Spleen (tissue), 11 donors: ENCODE measurements at regions not wholly inside any gene's neighbourhood (a gene's known extent, or its start where the extent isn't known, plus 50 kb on each side); places are given as distances from the start of the nearest gene placed in this dataset.

Experiments used
- DNase-seq: peaks from one replicate; pipeline ENCODE4 v3.0.0-alpha.2; 2020
- H3K27ac ChIP-seq, 8 donors: fragments of 200-600 bp; sonication (generic) in 7 of 8; 1 replicate in 4 of 8; 2 replicates in 4 of 8; pipeline versions ENCODE4 v1.5.0 to v1.8.0; 2016 to 2021; ENCODE audit warnings: inconsistent platforms in 4 of 8, mild to moderate bottlenecking in 4 of 8, moderate library complexity in 1 of 8
- H3K27me3 ChIP-seq, 7 donors: fragments of 200-600 bp; sonication (generic) in 6 of 7; replicated peaks in 1 of 7; 1 replicate in 4 of 7; 2 replicates in 3 of 7; pipeline versions ENCODE4 v1.5.0 to v1.8.0; 2016 to 2021; ENCODE audit warnings: inconsistent platforms in 3 of 7, mild to moderate bottlenecking in 1 of 7
- H3K36me3 ChIP-seq, 6 donors: fragments of 200-600 bp; sonication (generic) in 5 of 6; 1 replicate in 4 of 6; 2 replicates in 2 of 6; pipeline versions ENCODE4 v1.5.0 to v1.8.0; 2016 to 2021; ENCODE audit warnings: inconsistent platforms in 2 of 6
- H3K4me1 ChIP-seq, 6 donors: fragments of 200-600 bp; sonication (generic) in 5 of 6; 1 replicate in 3 of 6; 2 replicates in 3 of 6; pipeline versions ENCODE4 v1.5.0 to v1.8.0; 2016 to 2021; ENCODE audit warnings: inconsistent platforms in 3 of 6
- H3K4me3 ChIP-seq, 8 donors: fragments of 200-600 bp; sonication (generic) in 7 of 8; 1 replicate in 4 of 8; 2 replicates in 4 of 8; pipeline versions ENCODE4 v1.5.0 to v1.8.0; 2016 to 2021; ENCODE audit warnings: inconsistent platforms in 4 of 8, mild to moderate bottlenecking in 4 of 8, moderate library complexity in 2 of 8
- H3K9me3 ChIP-seq, 8 donors: fragments of 200-600 bp; sonication (generic) in 7 of 8; 1 replicate in 4 of 8; 2 replicates in 4 of 8; pipeline versions ENCODE4 v1.5.0 to v1.8.0; 2016 to 2021; ENCODE audit warnings: inconsistent platforms in 4 of 8
- POLR2A ChIP-seq, 3 donors: fragments of 450-650 bp; IDR thresholded peaks; one replicate each; pipeline ENCODE4 v1.5.1; 2017; ENCODE audit warnings: antibody characterized with exemption in 3 of 3, mild to moderate bottlenecking in 1 of 3
- POLR2AphosphoS5 ChIP-seq, 3 donors: sonication (generic); formaldehyde crosslinking; IDR thresholded peaks; one replicate each; pipeline ENCODE4 v1.5.1; 2017; ENCODE audit warnings: antibody characterized with exemption in 3 of 3
- WGBS, 5 donors: extraction: QIAGEN DNeasy Blood & Tissue Kit in 3 of 5; methylation state at CpG; one replicate each; pipeline versions ENCODE4 v1.1.5 to v1.1.7; 2013 to 2018; 5-methylcytosine and 5-hydroxymethylcytosine counted together
- intact Hi-C: fragments of 100-400 bp; cut with DNase I; formaldehyde crosslinking; loops from one replicate; pipeline ENCODE4 v1.15.0; 2023; ENCODE audit warnings: low total_unique reads
- TF ChIP-seq, protein P1 (sequence below), 11 experiments: fragments of 200-600 bp in 7 of 11; fragments of 450-650 bp in 4 of 11; sonication (generic) in 4 of 11; IDR thresholded peaks in 8 of 11; conservative IDR thresholded peaks in 3 of 11; 1 replicate in 7 of 11; 2 replicates in 4 of 11; pipeline versions ENCODE4 v1.4.0 to v1.8.0; 2016 to 2021; ENCODE audit warnings: antibody characterized with exemption in 11 of 11, inconsistent platforms in 4 of 11, mild to moderate bottlenecking in 1 of 11
- donor health status: healthy with polysubstance abuse.
- donor health status: DM: no; HTN: no; CAD: no; lungs with moderate emphysema.
- donor health status: DM: no; HTN: no; CAD: no.
- donor health status: Bipolar disorder and iron deficiency.
- donor health status: healthy.
- donor health status: DM: no; HTN: no; CAD: no.
- donor health status: DM: yes; HTN: yes; CAD: no.

DNA sequence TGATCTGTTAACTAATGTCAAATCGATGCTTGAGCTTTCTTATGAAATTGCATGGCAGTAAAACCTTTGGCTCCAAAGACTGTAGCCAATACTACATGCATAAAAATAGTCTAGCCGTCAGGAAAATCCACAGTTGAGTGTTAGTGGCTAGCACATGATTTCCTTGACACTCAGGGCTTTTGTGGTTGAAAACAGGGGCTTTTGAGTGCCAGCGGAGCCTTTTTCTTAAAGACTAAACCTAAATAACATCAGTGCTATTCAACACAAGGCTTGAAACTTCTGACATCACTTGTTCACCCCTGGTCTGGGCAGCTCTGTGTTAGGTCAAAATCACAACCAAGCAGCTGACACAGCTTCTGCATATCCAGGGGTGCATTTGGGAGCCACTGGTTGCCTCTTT is 124.2 kb upstream of the BMPER start:
- intact Hi-C loops = no loop called here
- TF ChIP-seq POLR2AphosphoS5 (IDR thresholded peaks at IDR 0.05) (no peak), POLR2A (IDR thresholded peaks at IDR 0.05) (no peak)
- TF ChIP-seq, protein P1, sequence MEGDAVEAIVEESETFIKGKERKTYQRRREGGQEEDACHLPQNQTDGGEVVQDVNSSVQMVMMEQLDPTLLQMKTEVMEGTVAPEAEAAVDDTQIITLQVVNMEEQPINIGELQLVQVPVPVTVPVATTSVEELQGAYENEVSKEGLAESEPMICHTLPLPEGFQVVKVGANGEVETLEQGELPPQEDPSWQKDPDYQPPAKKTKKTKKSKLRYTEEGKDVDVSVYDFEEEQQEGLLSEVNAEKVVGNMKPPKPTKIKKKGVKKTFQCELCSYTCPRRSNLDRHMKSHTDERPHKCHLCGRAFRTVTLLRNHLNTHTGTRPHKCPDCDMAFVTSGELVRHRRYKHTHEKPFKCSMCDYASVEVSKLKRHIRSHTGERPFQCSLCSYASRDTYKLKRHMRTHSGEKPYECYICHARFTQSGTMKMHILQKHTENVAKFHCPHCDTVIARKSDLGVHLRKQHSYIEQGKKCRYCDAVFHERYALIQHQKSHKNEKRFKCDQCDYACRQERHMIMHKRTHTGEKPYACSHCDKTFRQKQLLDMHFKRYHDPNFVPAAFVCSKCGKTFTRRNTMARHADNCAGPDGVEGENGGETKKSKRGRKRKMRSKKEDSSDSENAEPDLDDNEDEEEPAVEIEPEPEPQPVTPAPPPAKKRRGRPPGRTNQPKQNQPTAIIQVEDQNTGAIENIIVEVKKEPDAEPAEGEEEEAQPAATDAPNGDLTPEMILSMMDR (IDR thresholded peaks at IDR 0.05 in 8 of 11, conservative IDR thresholded peaks at IDR 0.05 in 3 of 11) = no peak

DNA sequence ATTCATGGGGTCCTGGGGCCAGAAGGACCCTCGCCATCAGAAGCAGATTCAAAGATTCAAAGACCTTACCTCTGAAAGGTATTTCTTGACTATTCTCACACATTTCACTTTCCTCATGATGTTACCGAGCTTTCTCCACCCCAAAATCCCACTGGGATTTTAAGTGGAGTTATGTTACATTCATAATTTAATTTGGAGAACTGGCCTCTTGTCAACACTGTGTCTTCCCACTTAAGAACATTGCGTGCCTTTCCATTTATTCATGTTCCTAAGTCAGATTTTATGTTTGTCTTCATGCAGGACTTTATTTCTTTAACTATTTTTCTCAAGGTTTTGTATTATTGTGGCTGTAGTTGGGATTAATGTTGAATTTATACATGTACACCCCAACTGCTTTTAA is 123.5 kb upstream of the BMPER start:
- TF ChIP-seq POLR2A (IDR thresholded peaks at IDR 0.05) (no peak), POLR2AphosphoS5 (IDR thresholded peaks at IDR 0.05) (no peak)
- TF ChIP-seq, protein P1 (IDR thresholded peaks at IDR 0.05 in 8 of 11, conservative IDR thresholded peaks at IDR 0.05 in 3 of 11) = no peak
- Histone ChIP-seq H3K27me3 (no peaks in the 10 kb centered on the region), H3K27ac (no peak overlapping the region), H3K36me3 (peaks cover 0 to 5% (median 0%) of the 10 kb centered on the region in 6 donors), H3K4me3 (no peak overlapping the region), H3K4me1 (no peaks in the 10 kb centered on the region), H3K9me3 (peaks cover 0 to 6% (median 0%) of the 10 kb centered on the region in 8 donors)
- WGBS, 5 donors = 81 to 96% (median 91%) methylated on average over 3 of the region's 3 CpGs
- no peak for DNase-seq
- intact Hi-C loops = no loop called here

More for the DNA sequence above, 124.2 kb upstream of the BMPER start:
- Histone ChIP-seq H3K36me3 (peaks cover 0 to 5% (median 0%) of the 10 kb centered on the region in 6 donors), H3K27me3 (no peaks in the 10 kb centered on the region), H3K27ac (no peak overlapping the region), H3K9me3 (peaks cover 0 to 6% (median 0%) of the 10 kb centered on the region in 8 donors), H3K4me3 (no peak overlapping the region), H3K4me1 (no peaks in the 10 kb centered on the region)
- no peak for DNase-seq
- 51 to 68% (median 57%) methylated on average over 3 of the region's 3 CpGs for WGBS, 5 donors

DNA sequence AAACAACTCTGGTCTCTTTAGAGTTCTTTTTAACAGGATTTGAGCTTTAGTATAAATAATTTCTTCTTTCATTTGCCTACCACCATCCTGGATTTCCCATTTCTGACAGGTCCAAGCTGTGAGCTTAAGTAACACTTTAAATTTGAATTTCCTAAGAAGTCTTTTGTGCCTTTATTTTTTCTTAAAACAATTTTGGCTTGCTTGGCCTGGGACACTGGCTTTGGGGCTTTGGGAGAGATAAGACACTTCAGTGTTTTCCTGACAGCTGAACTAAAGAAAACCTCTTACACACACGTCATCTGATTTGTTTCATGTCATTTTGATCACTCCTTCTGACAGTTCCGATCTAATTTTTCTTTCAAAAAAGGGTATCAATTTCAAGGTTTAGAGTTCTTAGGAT is 121.3 kb upstream of the BMPER start:
- WGBS, 5 donors = 87 to 95% (median 89%) methylated on average over 2 of the region's 2 CpGs
- peaks cover 0 to 6% (median 0%) of the 10 kb centered on the region in 8 donors for H3K9me3 ChIP-seq
- peaks cover 0 to 5% (median 0%) of the 10 kb centered on the region in 6 donors for H3K36me3 ChIP-seq
- intact Hi-C loops = no loop called here
- no peak overlapping the region for H3K4me3 ChIP-seq
- H3K27ac ChIP-seq = no peak overlapping the region
- H3K27me3 ChIP-seq = no peaks in the 10 kb centered on the region
- H3K4me1 ChIP-seq = no peaks in the 10 kb centered on the region
- no peak for DNase-seq
- TF ChIP-seq POLR2A (IDR thresholded peaks at IDR 0.05) (no peak), POLR2AphosphoS5 (IDR thresholded peaks at IDR 0.05) (no peak)
- TF ChIP-seq, protein P1 (IDR thresholded peaks at IDR 0.05 in 8 of 11, conservative IDR thresholded peaks at IDR 0.05 in 3 of 11) = no peak

DNA sequence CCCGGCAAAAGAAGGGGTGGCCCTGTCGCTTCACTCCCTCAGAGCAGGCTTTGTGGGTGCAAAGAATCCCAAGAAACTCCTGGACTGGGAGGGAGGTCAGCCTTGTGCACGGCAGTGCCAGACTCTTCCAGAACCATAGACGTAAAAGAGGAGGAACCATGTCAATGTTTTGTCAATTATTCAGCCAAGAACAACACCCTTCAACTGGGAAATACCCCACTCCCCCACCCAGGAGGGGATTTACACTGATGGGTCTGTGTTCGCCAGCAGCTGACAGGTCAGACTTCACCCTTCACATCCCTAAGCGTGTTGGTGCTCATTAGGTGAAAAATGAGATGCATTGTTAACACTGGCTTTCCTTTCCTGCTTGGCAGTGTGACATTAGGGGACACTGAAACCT is 116.8 kb upstream of the BMPER start:
- no peaks in the 10 kb centered on the region for H3K4me1 ChIP-seq
- intact Hi-C loops = no loop called here
- no peaks in the 10 kb centered on the region for H3K9me3 ChIP-seq
- no peak overlapping the region for H3K4me3 ChIP-seq
- WGBS, 5 donors = 81 to 90% (median 88%) methylated on average over 6 of the region's 6 CpGs
- TF ChIP-seq, protein P1 (IDR thresholded peaks at IDR 0.05 in 8 of 11, conservative IDR thresholded peaks at IDR 0.05 in 3 of 11) = no peak
- no peak for TF ChIP-seq POLR2A (IDR thresholded peaks at IDR 0.05)
- TF ChIP-seq POLR2AphosphoS5 (IDR thresholded peaks at IDR 0.05) = no peak
- DNase-seq = no peak
- H3K36me3 ChIP-seq = no peaks in the 10 kb centered on the region
- no peaks in the 10 kb centered on the region for H3K27me3 ChIP-seq
- H3K27ac ChIP-seq = no peak overlapping the region
